Psoas muscle (tissue), 7 donors: ENCODE measurements at regions not wholly inside any gene's neighbourhood (a gene's known extent, or its start where the extent isn't known, plus 50 kb on each side); places are given as distances from the start of the nearest gene placed in this dataset.

ENCODE experiments used
- ATAC-seq, 4 donors: fragments of 200-7000 bp; cut with Tn5 transposase; one replicate each; pipeline ENCODE4 v1.9.1; 2020; ENCODE audit warnings: moderate library complexity in 3 of 4, mild to moderate bottlenecking in 2 of 4
- DNase-seq, 2 donors: peaks; one replicate each; pipeline ENCODE4 v3.0.0-alpha.2; 2020
- H3K27ac ChIP-seq: fragments of 200-600 bp; one replicate; pipeline ENCODE4 v1.8.0; 2022
- H3K27me3 ChIP-seq, 3 donors: fragments of 200-600 bp in 1 of 3; one replicate each; pipeline versions ENCODE4 v1.6.1 to v1.8.0; 2013 to 2022; ENCODE audit warnings: low read length in 2 of 3, mild to moderate bottlenecking in 2 of 3, moderate library complexity in 1 of 3; ENCODE audit not compliant: insufficient read depth in 3 of 3
- H3K36me3 ChIP-seq, 2 donors: fragments of 200-600 bp in 1 of 2; one replicate each; pipeline versions ENCODE4 v1.6.1 to v1.8.0; 2013 to 2022; ENCODE audit warnings: low read depth in 1 of 2, mild to moderate bottlenecking in 1 of 2, moderate library complexity in 1 of 2; ENCODE audit not compliant: insufficient read depth in 1 of 2
- H3K4me1 ChIP-seq: fragments of 200-600 bp; one replicate; pipeline ENCODE4 v1.8.0; 2022
- H3K4me3 ChIP-seq: fragments of 200-600 bp; one replicate; pipeline ENCODE4 v1.8.0; 2022; ENCODE audit warnings: mild to moderate bottlenecking
- H3K9me3 ChIP-seq: fragments of 200-600 bp; one replicate; pipeline ENCODE4 v1.8.0; 2022
- CTCF ChIP-seq: fragments of 200-600 bp; IDR thresholded peaks from one replicate; pipeline ENCODE4 v1.8.0; 2022; ENCODE audit warnings: antibody characterized with exemption
- WGBS, 3 donors: extraction: QIAGEN DNeasy Blood & Tissue Kit; methylation state at CpG; one replicate each; pipeline versions ENCODE4 v1.1.6 to v1.1.7; 2013; 5-methylcytosine and 5-hydroxymethylcytosine counted together
- intact Hi-C, 2 donors: fragments of 100-400 bp; cut with DNase I; formaldehyde crosslinking; loops; one replicate each; pipeline versions ENCODE4 v1.11.0 to v1.14.2; 2022
- donor health status: healthy with polysubstance abuse.
- donor health status: DM: no; HTN: no; CAD: no; lungs with moderate emphysema.
- donor health status: Bipolar disorder and iron deficiency.
- donor health status: healthy.
- donor health status: DM: yes; HTN: yes; CAD: no.
- donor health status: DM: no; HTN: no; CAD: no.
- donor health status: DM: yes; HTN: yes; CAD: no.

DNA sequence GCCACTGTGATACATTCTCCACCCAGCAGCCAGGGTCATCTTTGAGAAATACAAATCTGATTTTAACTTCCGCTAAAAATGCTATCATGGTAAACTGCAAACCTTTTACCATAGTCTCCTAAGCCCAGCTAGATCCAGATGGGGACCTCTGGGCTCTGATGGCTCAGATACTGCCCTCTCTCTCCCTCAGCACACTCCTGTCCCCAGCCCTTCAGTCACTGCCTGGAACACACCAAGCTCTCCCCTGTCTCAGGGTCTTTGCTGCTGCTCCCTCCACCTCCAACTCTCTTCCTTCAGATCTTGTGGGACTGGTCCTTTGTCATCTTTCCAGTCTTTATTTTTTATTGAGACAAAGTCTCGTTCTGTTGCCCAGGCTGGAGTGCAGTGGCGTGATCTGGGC is 65.1 kb downstream of the SPRY4 start:
- Histone ChIP-seq H3K27me3 (no peaks in the 10 kb centered on the region), H3K4me3 (no peak overlapping the region), H3K27ac (no peak overlapping the region), H3K9me3 (peaks cover 6% of the 10 kb centered on the region), H3K36me3 (no peaks in the 10 kb centered on the region), H3K4me1 (no peaks in the 10 kb centered on the region)
- intact Hi-C loops = no loop called here
- 91 to 96% (median 95%) methylated on average over 3 of the region's 3 CpGs for WGBS, 3 donors
- TF ChIP-seq CTCF = no peak
- ATAC-seq (no peak), DNase-seq (no peak)

- no peaks in the 10 kb centered on the region for H3K4me1 ChIP-seq
- no peaks in the 10 kb centered on the region for H3K27me3 ChIP-seq
- H3K36me3 ChIP-seq = no peaks in the 10 kb centered on the region
- peaks cover 6% of the 10 kb centered on the region for H3K9me3 ChIP-seq
- intact Hi-C loops = no loop called here
- no peak overlapping the region for H3K27ac ChIP-seq
- TF ChIP-seq CTCF = no peak
- 90 to 100% (median 90%) methylated on average over 1 of the region's 1 CpG for WGBS, 3 donors
- DNase-seq (no peak), ATAC-seq (no peak)
- H3K4me3 ChIP-seq = no peak overlapping the region
Measured at GRCh38 chr5:142255831-142256230, 69.0 kb downstream of the SPRY4 start.

DNA sequence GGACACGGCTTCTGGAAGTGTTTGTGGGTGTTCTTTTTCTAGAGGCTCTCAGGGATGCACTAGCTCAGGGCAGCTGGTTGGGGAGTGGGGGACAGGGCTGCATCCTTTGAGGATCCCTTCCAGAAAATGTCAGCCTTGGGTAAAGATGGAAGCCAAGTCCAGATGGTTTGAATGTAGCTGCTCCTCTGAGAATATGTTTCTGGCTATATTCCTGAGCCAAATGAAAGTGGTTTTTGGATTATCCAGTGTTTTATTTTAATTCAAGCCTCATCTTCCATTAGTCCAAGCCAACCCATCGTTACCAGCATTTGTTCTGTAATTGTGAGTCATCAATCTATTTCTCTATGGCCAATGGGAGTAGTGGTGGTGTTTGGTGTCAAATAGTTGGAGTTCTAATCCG is 70.4 kb downstream of the SPRY4 start:
- no peak for TF ChIP-seq CTCF
- no peaks in the 10 kb centered on the region for H3K4me1 ChIP-seq
- intact Hi-C loops = no loop called here
- H3K9me3 ChIP-seq = peaks cover 6% of the 10 kb centered on the region
- no peak for DNase-seq
- H3K4me3 ChIP-seq = no peak overlapping the region
- H3K36me3 ChIP-seq = no peaks in the 10 kb centered on the region
- no peak overlapping the region for H3K27ac ChIP-seq
- no peak for ATAC-seq
- WGBS, 3 donors = 27 to 52% (median 27%) methylated on average over 3 of the region's 3 CpGs
- H3K27me3 ChIP-seq = no peaks in the 10 kb centered on the region

- Histone ChIP-seq H3K4me1 (no peaks in the 10 kb centered on the region), H3K36me3 (no peaks in the 10 kb centered on the region), H3K9me3 (peaks cover 6% of the 10 kb centered on the region), H3K27ac (no peak overlapping the region), H3K4me3 (no peak overlapping the region), H3K27me3 (no peaks in the 10 kb centered on the region)
- no peak for TF ChIP-seq CTCF
- DNase-seq (no peak), ATAC-seq (no peak)
- intact Hi-C loops = no loop called here
- 55 to 64% (median 58%) methylated on average over 10 of the region's 10 CpGs for WGBS, 3 donors
Measured at GRCh38 chr5:142253938-142254337, 70.9 kb downstream of the SPRY4 start.

DNA sequence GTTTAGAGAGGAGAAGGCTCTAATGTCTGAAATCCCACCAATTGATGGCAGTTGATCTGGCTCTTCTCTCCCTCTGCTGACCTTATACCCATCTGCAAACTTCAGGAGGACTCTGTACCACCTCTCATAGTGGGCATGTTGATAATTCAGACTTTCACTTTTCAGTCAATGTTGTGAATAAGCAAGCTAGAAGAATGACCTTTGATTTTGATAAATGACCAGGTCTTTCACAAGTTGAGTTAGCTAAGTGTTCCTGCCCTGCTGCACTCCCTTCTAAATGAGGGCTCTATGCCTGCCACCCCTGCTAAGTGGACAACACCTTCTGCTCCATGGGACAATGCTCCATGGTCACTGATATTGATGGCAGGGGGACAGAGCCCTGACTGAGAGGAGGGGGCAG is 74.7 kb downstream of the SPRY4 start:
- H3K9me3 ChIP-seq = no peaks in the 10 kb centered on the region
- no peaks in the 10 kb centered on the region for H3K36me3 ChIP-seq
- no peaks in the 10 kb centered on the region for H3K4me1 ChIP-seq
- DNase-seq (no peak), ATAC-seq (no peak)
- H3K27me3 ChIP-seq = no peaks in the 10 kb centered on the region
- no peak overlapping the region for H3K27ac ChIP-seq
- no peak overlapping the region for H3K4me3 ChIP-seq
- TF ChIP-seq CTCF = no peak
- intact Hi-C loops = no loop called here
